ENCODE measurements at regions not wholly inside any gene's neighbourhood (a gene's known extent, or its start where the extent isn't known, plus 50 kb on each side); places are given as distances from the start of the nearest gene placed in this dataset.

DNA sequence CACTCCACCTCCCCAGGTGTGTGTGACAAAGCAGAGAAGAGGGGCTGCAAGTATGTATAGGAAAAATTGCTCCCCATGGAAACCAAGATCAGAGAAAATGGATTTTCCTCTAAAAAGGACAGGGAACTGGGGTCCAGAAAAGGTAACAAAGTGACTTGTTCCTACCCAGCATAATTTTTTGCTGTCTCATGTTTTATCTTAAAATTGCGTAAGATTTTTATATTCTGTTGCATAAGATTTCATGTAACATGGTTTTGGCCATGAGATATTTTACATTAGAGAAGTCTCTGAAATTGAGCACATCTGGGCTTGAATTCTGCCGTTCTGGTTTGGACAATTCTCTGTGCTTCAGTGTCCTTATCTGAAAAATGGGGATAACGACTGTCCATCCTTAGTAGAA lies 335.7 kb upstream of the RORA start:
- TF ChIP-seq CTCF (IDR thresholded peaks at IDR 0.05) = no peak
- H3K4me1 Mint-ChIP-seq (ENCODE audit: low read depth) = no peaks in the 10 kb centered on the region
- H3K4me3 Mint-ChIP-seq = no peak overlapping the region
- no peaks in the 10 kb centered on the region; the same call in 1 of the 2 replicates for H3K27me3 Mint-ChIP-seq (ENCODE audit: insufficient read depth)
- no peak for DNase-seq
- H3K27ac Mint-ChIP-seq = no peak overlapping the region
- no peaks in the 10 kb centered on the region for H3K36me3 Mint-ChIP-seq (ENCODE audit: low read depth)
- H3K9me3 Mint-ChIP-seq = peaks cover 58% of the 10 kb centered on the region

DNA sequence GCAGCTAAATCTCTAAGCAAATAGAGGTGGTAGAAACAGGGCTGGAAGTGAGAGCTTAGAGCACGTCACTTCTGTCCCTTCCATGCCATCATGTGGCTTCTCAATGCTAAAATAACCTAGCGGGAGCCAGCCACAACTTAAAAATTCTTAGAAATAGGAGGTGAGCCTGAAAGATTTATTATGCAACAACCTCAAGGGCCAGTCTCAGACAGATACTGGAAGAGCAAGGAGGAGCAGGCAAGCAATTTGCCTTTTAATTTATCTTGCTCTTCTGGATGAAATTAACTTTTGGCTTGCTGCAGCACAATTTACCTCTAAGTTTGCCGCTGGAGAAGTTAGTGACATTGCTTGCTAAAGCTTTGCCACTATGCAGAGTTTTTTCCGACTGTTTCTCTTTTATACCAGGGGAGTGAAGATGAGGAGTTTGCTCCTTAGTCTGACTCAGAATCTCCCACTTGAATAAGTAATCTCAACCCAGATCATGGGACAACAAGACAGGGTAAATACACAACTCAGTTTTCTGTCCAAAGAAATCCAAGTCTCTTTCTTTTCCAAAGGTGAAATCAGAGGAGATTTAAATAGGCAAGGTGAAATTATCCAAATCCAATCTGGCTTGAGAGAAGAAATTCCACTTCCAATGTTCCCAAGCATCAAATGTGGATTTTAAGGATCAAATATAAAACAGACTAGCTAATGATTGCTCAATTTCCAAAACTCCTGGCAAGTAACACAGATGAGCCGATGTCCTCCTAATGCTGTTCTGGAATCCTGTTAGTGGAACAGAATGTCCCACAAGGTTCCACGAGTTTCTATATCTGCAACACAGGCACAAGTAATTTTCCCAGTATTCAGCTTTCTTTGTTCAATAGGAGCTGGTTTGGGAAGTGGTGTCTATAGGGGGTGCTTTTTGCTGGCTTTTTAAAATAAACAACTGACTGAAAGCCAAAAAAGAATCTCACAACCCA lies 329.4 kb upstream of the RORA start:
- no peak for DNase-seq
- Mint-ChIP-seq H3K4me3 (no peak overlapping the region), H3K27ac (no peak overlapping the region), H3K36me3 (ENCODE audit: low read depth) (no peaks in the 10 kb centered on the region), H3K9me3 (peaks cover 57% of the 10 kb centered on the region), H3K27me3 (ENCODE audit: insufficient read depth) (no peaks in the 10 kb centered on the region; the same call in 1 of the 2 replicates), H3K4me1 (ENCODE audit: low read depth) (no peaks in the 10 kb centered on the region)
- no peak for TF ChIP-seq CTCF (IDR thresholded peaks at IDR 0.05)

DNA sequence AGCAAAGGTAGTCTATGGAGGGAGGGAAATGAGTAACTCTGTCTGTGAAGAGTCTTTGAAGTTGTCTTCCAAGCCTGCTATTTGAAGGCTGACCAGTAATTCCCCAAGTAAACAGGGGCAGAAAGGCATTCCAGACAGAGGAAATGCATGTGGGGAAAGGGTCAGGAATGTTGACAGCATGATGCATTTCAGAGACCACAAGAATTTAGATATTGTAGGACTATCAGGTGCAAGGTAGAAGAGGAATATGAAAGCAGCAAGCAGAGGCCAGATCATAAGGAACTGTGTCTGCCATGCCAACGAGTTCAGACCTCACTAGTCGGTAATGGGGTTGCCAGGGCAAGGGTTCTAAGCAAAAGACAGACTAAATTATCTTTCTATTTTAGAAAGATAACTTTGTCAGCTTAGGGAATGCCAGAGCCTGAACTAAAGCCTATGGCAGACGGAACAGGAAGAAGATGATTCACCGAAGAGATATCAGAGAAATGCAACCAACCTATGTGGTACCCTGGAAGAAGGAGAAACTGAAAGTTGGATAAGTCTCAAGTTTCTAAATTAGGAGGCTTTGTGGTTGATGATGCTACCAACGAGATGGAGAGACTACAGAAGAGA lies 327.0 kb upstream of the RORA start:
- H3K4me3 Mint-ChIP-seq = no peak overlapping the region
- no peak for TF ChIP-seq CTCF (IDR thresholded peaks at IDR 0.05)
- H3K27ac Mint-ChIP-seq = no peak overlapping the region
- no peaks in the 10 kb centered on the region for H3K36me3 Mint-ChIP-seq (ENCODE audit: low read depth)
- H3K9me3 Mint-ChIP-seq = peaks cover 59% of the 10 kb centered on the region
- no peaks in the 10 kb centered on the region for H3K4me1 Mint-ChIP-seq (ENCODE audit: low read depth)
- no peak for DNase-seq
- no peaks in the 10 kb centered on the region; the same call in 1 of the 2 replicates for H3K27me3 Mint-ChIP-seq (ENCODE audit: insufficient read depth)

- Mint-ChIP-seq H3K9me3 (peaks cover 75% of the 10 kb centered on the region), H3K27ac (no peak overlapping the region), H3K4me1 (ENCODE audit: low read depth) (no peaks in the 10 kb centered on the region), H3K4me3 (no peak overlapping the region), H3K27me3 (ENCODE audit: insufficient read depth) (no peaks in the 10 kb centered on the region; the same call in 1 of the 2 replicates), H3K36me3 (ENCODE audit: low read depth) (no peaks in the 10 kb centered on the region; the same call in 1 of the 2 replicates)
- no peak for TF ChIP-seq CTCF (IDR thresholded peaks at IDR 0.05)
- no peak for DNase-seq
Measured at GRCh38 chr15:61549727-61550126, 320.6 kb upstream of the RORA start.

GRCh38 chr15:61545763-61546162 lies 316.7 kb upstream of the RORA start:
- H3K4me3 Mint-ChIP-seq = no peak overlapping the region
- H3K27me3 Mint-ChIP-seq (ENCODE audit: insufficient read depth) = no peaks in the 10 kb centered on the region; the same call in 1 of the 2 replicates
- peaks cover 57% of the 10 kb centered on the region for H3K9me3 Mint-ChIP-seq
- no peaks in the 10 kb centered on the region; the same call in 1 of the 2 replicates for H3K36me3 Mint-ChIP-seq (ENCODE audit: low read depth)
- no peak for DNase-seq
- no peak overlapping the region for H3K27ac Mint-ChIP-seq
- H3K4me1 Mint-ChIP-seq (ENCODE audit: low read depth) = no peaks in the 10 kb centered on the region
- TF ChIP-seq CTCF (IDR thresholded peaks at IDR 0.05) = no peak

All from HFFc6 (cell line).